ENCODE measurements at regions not wholly inside any gene's neighbourhood (a gene's known extent, or its start where the extent isn't known, plus 50 kb on each side); places are given as distances from the start of the nearest gene placed in this dataset.

DNA sequence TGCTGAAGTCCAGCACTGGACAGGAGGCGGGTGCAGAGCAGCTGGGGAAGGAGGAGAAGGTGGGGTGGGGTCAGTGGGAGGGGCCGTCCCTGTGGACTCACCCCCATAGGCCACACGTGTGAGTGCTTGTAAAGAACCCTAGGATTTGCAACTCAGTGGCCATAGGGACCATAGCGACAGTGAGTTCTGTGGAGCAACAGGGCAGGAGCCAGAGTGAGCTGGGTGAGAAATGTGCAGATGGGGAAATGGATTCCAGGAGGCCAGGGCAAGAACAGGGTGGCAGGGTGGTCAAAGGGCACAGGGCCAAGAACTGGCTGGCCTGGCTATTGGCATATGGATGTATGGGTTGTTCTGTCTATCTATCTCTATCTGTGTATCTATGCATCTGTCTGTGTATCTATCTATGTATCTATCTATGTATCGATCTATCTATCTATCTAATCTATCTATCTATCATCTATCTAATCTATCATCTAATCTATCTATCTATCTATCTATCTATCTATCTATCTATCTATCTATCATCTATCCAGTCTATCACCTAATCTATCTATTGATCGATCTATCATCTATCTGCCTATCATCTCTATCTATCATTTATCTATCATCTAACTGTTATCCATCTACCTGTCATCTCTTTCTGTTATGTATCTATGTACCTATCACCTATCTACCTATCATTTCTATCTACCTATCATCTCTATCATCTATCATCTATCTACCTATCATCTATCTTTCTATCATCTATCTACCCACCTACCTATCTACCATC is 889.0 kb downstream of the TBC1D22A start:
- DNase-seq = no peak

DNA sequence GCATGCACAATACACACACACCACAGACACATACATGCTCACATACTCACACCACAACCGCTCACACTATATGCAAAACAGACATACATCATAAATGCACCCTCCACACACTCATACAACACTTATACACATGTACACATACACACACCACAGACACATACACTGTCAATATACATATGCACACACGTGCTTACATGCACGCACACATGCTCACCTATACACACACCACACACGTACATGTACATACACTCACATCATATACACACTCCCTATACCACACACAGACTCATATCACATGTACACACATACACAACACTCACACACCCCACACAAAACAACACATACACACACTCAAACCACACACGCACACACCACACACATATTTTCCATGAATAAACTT is 885.3 kb downstream of the TBC1D22A start:
- DNase-seq = no peak

DNA sequence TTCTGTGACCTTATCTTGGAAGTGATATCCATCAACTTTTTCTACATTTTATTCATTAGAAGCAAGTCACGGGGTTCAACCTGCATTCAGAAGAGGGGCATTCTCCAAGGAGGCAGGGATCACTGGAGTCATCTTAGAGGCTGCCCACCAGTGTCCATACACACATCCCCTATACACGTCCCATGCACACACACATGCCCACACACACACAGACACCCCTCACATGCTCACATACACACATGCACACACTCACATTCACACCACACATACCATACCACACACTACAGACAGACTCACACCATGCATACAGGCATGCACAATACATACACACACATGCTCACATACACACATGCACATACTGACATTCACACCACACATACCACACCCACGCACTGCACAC is 884.7 kb downstream of the TBC1D22A start:
- no peak for DNase-seq

DNA sequence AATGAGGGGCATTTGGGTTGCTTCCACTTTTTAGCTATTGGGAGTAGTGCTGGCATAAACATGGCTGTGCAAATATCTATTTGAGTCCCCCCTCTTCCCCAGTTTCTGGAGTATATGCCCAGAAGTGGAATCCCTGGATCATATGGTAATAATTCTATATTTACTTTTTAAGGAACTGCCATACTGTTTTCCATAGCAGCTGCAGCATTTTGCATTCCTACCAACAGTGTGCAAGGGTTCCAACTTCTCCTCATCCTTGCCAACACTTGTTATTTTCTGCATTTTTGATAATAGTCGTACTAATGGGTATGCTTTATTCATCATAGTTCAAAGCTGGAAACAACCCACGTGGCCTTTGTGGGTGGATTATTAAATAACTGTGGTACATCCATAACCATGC is 883.5 kb downstream of the TBC1D22A start:
- no peak for DNase-seq

DNA sequence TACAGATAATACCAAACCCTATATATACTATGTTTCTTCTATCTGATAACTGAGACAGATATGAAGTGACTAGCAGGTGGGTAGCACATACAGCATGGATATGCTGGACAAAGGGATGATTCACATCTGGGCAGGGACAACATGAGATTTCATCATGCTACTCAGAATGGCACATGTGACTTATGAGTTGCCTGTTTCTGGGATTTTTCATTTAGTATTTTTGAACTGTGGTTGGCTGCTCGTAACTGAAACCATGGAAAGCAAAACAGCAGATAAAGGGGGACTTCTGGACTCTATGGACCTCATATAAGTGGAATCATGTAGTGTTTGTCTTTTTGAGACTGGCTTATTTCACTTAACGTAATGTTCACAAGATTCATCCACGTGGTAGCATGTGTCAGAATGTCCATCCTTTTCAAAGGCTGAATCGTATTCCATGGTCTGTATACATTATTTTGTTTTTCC is 883.0 kb downstream of the TBC1D22A start:
- no peak for DNase-seq

DNA sequence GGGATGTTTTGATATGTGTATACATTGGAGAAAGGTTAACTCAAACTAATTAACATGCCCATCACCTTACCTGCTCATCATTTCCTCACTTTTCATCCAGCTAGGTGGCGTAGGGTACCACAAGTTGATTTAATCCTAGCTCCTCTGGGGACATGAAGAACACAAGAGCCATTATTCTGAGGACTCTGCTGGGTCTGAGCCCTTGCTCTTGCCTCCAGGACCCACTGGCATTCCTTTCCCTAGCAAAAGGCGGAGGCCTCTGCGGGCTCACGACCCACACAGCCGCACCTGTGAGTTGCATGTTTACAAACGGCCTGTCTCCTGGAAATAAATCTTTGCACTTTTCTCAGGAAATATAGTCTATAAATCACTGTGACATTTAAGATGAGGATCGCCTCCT is 871.9 kb downstream of the TBC1D22A start:
- DNase-seq = no peak

DNA sequence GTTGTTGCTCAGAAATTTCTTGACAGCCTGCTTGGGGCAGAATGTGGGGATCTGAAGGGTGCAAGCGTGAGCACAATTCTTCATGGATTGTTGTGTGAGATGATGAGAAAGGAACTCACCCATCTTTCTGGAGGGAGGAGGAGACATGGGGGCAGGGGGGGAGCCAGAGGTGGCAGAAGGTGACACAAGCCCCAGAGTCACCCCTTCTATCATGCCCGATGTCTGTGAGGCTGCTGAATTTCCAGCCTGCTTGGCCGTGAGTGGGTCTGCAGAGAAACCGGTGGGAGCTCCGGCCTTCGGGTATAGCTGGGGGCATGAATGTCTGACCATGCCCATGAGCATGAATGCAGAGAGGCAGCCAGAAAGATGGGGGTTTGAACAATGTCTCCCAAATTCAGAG is 870.7 kb downstream of the TBC1D22A start:
- no peak for DNase-seq

DNA sequence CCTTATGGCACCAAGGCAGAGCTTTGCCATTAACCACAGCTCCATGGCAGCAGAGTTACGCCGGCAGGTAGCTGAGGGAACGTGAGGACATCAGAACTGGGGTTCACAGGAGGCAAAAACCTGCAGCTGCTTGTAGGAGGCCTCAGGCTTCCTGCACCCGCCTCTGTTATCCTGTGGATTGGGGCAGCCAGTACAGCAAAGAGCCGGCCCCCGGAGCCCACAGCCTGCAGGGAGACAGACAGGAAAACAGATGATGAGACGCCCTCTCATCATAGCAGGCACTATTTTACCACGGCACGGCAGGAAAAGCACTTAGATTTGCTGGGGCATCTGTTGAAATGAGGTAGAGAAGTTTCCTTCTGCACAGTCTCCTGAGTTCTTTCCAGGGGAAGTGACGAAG is 870.3 kb downstream of the TBC1D22A start:
- DNase-seq = no peak

DNA sequence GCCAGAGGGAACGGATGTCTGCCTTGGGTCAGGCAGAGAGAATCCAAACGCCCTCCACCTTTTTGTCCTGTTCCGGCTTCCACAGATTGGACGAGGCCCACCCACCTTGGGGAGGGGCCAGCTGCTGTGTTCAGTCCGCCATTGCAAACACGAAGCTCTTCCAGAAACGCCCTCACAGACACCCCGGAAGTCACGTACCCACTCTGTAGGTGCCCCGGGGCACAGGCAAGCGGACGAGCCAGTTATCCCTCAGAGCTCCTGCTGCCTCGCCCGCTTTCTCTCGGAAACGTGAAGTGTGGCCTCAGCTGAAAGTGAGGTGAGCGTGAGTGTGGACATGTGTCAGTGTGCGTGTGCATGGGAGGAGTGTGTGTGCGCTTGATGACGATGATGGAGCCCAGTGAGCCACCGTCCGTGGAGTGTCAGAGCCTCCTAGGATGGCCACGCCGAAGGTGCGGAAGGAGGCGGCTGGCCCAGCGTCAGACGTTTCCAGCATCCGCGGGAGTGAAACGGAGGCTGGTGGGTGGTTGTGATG is 869.2 kb downstream of the TBC1D22A start:
- DNase-seq = no peak

DNA sequence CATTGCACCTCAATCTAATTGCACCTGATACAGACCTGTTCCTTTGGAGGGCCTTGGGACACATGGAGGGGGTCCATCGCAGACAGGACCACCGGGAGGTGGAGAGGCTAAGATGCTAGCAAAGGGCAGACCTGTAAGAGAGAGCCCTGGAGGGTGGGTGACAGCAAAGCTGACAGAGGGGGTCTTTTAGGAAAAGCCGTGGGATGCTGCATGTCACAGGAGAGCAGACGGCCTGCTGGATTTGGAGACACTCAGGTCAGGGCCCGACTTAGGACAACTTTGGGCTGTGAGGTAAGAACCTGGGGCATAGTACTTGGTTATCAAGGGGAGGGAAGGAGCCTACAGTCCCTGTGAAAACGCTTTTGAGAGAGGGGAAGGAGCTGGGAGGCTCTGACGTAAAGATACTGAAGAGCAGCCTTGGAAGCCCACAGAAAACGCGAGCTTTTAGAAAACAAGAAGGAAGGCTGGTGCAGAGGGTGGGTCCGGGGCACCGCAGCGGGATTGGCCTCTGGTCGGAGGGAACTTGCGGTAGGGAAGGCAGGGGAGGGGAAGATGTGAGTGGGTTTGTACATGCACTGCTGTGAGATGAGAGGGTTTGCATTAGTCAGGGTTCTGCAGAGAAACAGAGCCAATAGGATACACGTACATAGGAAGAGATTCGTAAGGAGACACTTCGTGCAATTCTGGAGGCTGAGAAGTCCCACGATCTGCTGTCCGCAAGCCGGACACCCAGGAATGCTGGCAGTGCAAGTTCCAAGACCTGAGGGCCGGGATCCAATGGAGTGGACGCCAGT is 868.5 kb downstream of the TBC1D22A start:
- no peak for DNase-seq

DNA sequence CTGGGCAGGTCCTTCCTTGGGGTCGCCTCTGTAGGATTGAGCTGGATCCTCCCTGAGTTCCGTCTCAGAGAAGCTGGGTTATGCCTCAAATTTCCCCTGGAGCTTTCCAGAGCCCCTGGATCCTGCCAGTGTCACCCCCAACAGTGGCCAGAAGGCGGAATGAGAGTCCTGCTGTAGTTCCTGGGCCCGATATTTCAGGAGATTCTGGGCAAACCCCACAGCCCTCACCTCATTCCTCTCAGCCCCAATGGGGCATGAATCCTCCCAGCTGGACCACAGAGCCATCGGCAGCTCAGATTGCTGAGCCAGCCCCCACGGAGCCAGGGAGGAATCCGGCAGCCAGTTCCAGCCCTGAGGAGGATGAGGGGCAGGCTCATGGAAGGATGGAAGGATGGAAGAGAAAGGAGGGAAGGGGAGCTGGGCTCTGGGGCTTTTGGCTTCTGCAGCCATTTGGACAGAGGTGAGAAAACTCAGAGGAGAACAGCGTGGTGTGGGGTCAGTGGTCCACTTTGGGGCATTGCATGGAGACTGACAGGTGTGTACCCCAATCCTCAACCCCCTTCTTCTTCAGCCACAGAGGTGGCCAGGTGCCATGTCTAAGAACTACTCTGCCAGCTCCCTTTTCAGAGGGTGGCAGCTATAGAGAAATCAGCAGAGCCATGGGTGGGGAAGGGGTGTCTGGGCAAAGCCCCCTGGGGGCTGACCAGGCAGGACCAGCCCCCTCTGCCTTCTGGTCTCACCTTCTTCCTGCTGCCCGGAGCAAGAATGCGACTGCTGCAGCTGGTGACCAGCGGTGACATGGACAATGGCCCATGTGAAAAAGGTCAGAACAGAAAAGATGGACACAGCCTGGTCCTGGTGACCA is 867.6 kb downstream of the TBC1D22A start:
- DNase-seq = no peak

DNA sequence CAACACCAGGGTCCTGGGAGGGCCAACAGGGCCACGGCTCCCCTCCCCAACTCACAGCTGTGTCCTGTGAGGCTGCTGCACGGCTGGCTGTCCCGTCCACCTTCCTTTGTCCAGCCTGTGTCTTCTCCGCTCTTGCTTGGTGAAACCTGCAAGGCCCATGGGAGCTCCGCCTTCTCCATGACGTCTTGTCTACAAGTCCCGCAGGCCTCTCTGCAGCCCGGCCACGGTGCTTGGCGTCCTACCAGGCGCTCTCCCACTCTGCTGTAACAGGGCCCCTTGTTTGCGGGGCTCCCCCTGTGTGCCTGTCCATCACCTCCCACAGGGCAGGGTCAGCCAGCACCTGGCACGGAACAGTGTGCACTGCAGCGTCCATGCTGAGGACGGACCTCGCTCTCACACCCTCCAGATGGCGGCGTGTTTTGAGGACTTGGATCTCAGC is 866.8 kb downstream of the TBC1D22A start:
- DNase-seq = no peak

DNA sequence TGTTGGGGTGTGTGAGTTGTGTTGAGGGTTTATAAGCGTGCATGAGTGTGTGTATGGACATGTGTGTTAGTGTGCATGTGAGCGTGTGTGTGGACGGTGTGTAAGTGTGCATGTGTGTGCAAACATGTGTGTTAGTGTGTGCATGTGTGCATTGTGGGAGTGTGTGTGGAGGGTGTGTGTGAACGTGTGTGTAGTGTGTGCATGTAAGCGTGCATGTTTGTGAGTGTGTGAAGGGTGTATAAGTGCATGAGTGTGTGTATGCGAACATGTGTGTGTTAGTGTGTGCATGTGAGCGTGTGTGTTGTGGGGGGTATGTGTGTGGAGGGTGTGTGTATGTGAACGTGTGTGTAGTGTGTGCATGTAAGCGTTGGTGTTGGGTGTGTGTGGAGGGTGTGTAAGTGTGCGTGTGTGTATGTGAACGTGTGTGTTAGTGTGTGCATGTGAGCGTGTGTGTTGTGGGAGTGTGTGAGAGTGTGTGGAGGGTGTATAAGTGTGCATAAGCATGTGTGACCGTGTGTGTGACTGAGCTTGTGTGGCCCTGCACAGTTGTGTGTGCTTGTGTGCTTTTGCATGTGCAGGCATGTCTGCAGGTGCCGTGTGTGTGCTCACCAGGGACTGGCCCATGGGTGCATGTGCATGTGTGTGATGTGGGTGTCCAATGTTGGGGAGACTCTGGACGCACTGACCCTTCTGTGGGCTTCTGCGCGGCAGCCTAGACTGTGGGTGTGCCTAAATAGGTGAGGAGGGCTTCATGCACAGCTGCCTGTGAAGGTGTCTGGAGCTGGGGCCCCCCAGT is 866.2 kb downstream of the TBC1D22A start:
- no peak for DNase-seq

DNA sequence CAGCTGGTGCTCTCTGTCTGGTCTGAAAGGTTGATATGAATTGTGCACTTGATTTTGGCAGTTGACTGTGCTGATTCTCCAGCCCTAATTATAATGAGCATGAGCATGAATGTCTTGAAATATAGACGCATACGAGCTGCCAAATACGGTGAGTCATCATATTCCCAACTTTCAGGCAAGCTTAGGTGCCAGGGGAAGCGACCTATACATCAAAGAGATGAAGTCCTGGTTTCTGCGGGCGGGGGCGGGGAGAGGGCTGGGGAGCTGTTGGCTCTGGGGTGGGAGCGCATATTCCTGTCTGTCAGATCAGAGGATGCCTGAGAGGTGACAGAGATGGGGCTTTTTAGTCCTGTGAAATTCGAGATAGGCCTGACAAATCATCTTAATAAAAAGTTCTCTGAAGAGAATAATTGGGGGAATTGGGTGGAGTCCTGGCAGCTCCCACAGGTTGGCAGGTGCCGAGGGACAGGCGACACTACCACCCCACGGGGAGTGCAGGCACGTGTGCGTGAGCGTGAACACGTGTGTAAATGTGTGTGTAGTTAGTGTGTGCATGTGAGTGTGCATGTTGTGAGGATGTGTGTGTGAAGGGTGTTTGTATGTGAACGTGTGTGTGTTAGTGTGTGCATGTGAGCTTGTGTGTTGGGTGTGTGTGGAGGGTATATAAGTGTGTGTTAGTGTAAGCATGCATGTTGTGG is 865.3 kb downstream of the TBC1D22A start:
- DNase-seq = no peak

DNA sequence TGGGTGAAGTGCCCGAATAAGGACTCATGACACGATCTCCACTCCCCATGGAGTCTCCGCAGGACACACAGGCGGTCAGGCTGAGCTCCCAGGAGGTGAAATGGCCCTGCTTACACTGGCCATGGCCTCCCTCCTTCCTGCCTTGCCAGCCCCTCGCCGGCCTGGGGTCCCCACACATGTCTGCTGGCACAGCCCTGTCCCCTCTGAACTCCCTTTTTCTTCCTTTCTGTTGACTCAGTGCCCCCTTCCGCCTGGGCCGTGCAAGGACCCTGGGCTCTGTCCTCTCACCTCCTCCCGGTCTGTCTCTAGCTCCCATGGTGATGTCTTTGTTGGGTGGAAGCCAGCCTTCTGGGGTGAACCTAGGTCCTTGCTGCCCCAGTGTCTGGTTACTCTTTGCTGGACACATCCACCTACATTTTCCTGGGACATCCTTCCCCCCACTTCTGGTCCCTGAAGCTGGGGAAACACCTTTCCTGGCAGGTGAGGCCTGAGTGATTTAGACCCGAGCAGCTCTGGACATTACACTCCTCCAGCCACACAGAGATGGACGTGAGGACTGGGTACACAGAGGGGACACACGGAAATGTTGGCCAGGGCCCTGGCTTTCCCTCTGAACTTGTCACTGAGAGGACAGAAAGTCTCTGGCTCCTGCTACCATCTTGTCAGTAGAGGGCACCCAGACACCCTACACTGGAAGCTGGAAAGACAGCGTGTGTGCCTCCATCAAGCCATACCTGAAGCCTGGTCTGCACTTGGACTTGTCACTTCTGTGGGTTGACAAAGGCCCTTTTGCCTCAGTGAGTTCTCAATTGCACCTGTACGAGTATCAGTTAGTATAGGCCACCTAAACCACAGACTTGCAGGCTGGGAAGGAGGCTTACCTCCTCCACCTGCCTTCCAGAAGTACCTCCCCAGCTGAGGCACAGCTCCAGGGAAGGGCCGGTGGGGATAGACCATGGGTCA is 864.3 kb downstream of the TBC1D22A start:
- DNase-seq = no peak

DNA sequence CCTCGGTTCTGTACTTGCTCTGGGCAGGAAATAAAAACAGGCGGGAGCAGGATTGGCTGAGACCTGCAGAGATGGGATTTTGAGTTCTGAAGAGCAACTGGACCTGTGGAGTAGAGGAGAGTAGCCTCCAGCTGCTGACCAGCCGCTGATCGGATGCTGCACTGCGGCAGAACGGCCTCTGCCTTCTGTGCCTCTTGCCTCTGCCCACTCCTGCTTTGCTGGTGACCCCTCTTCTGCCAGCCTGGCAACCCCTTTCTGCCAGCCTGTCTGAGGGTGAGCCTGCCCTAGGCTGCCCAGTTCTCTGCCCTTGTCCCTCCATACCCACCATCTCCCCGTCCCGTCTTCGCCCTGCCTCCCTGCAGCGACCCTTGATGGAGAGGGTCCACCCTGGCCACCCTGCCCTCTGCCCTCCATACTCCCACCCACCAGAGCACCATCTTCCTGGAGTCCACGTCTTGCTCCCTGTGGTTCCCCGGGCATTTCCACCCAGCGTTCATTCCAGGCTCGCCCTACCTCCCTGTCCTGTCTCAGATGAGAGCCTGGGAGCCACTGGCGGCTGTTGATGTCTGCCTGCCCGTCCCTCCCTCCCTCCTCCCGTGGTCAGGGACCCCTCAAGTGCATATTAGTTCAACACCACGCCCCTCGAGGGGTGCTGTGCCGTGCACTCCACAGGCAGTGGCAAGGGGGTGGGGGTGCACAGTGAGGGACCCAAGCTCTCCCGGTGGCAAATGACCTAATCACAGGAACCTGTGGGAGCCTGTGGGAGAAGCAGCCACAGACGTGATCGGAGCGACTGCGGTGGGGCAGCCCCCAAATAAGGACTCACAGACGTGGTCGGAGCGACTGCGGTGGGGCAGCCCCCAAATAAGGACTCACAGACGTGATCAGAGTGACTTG is 863.3 kb downstream of the TBC1D22A start:
- DNase-seq = no peak

DNA sequence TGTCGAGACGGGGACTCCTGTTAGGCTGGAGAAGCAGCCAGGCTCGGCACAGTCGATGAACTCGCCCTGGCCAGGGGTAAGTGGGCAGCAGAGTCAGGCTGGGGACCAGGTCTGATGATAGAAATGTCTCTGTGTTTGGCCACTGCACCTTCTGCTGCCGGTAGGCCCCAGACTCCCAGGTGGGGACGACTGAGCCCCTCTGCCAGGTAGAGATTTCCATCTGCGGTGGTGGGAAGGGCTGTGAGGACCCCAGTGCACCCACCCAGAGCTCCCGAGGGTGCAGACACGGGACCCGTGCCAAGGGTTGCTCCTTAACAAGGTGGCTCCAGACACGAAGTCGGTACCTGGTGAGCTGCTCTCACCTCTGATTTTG is 862.5 kb downstream of the TBC1D22A start:
- DNase-seq = no peak

DNA sequence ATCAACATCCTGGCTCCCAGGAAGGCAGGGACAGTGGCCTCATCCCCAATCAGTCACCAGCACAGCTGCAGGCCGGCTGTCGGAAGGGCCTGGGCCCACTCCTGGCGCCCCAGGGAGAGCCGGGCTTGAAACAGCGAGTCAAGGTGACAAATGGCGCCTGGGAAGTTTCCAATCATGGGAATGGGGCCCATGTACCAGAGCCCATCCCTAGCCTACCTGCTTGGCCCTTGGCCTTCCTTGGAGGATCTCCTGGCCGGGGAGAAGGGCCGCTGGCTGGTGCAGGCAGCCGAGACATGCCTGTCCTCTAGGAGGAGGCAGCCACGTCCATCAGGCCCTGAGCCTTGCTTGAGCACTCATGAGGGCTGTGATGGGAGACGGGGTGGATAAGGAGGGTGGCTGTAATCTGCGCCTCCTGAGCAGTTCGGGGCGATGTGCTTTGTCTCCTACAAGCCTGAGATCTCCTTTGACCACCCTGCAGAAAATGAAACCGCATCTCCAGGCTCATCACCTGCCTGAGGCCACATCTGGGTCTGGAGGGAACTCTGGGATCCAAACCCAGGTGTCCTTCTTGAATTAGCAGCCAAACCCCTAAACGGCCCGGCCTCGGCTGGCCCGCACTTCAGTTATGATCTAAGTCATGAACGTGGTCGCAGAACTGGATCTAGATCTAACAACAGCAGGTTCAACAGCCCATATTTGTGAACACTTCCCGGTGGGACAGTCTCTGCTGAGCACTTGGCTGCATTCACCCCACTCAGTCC is 862.0 kb downstream of the TBC1D22A start:
- DNase-seq = no peak

All from CD4-positive, alpha-beta T cell treated with Interleukin-17A for 4 hours (primary cell).